Ascending aorta (tissue), 2 donors: ENCODE measurements at regions not wholly inside any gene's neighbourhood (a gene's known extent, or its start where the extent isn't known, plus 50 kb on each side); places are given as distances from the start of the nearest gene placed in this dataset.

Experiments
- DNase-seq, 2 donors: peaks; one replicate each; pipeline ENCODE4 v3.0.0-alpha.2; 2019; ENCODE audit warnings: low spot score in 2 of 2
- H3K27ac ChIP-seq, 2 donors: fragments of 200-600 bp; sonication (generic); one replicate each; pipeline ENCODE4 v1.5.1; 2016 to 2017; ENCODE audit warnings: mild to moderate bottlenecking in 1 of 2
- H3K27me3 ChIP-seq: fragments of 200-600 bp; sonication (generic); one replicate; pipeline ENCODE4 v1.5.1; 2017
- H3K36me3 ChIP-seq, 2 donors: fragments of 200-600 bp; sonication (generic); one replicate each; pipeline ENCODE4 v1.5.1; 2016
- H3K4me1 ChIP-seq, 2 donors: fragments of 200-600 bp; sonication (generic); one replicate each; pipeline ENCODE4 v1.5.1; 2016 to 2017; ENCODE audit warnings: mild to moderate bottlenecking in 1 of 2
- H3K4me3 ChIP-seq, 2 donors: fragments of 200-600 bp; sonication (generic); one replicate each; pipeline ENCODE4 v1.5.1; 2016 to 2017; ENCODE audit warnings: mild to moderate bottlenecking in 1 of 2
- H3K9me3 ChIP-seq, 2 donors: fragments of 200-600 bp; sonication (generic); one replicate each; pipeline ENCODE4 v1.5.1; 2016
- CTCF ChIP-seq, 3 experiments: fragments of 200-600 bp in 2 of 3; fragments of 450-650 bp in 1 of 3; sonication (generic) in 2 of 3; IDR thresholded peaks; one replicate each; pipeline ENCODE4 v1.5.1; 2016 to 2019; ENCODE audit warnings: antibody characterized with exemption in 3 of 3, mild to moderate bottlenecking in 1 of 3, moderate library complexity in 1 of 3
- intact Hi-C: fragments of 100-400 bp; cut with DNase I; formaldehyde crosslinking; loops from one replicate; pipeline ENCODE4 v1.15.1; 2023

- no peaks in the 10 kb centered on the region for H3K9me3 ChIP-seq
- no peaks in the 10 kb centered on the region for H3K4me1 ChIP-seq
- no peak overlapping the region for H3K27ac ChIP-seq
- H3K4me3 ChIP-seq = no peak overlapping the region
- TF ChIP-seq CTCF (IDR thresholded peaks at IDR 0.05) = no peak
- intact Hi-C loops = no loop called here
- H3K36me3 ChIP-seq = no peaks in the 10 kb centered on the region
- no peak for DNase-seq
- no peaks in the 10 kb centered on the region for H3K27me3 ChIP-seq
These were observed 132.6 kb upstream of the ARHGAP5 start for GRCh38 chr14:31944256-31945073.

- Histone ChIP-seq H3K27ac (no peak overlapping the region), H3K4me3 (no peak overlapping the region), H3K4me1 (no peaks in the 10 kb centered on the region), H3K9me3 (no peaks in the 10 kb centered on the region), H3K36me3 (no peaks in the 10 kb centered on the region), H3K27me3 (no peaks in the 10 kb centered on the region)
- no peak for TF ChIP-seq CTCF (IDR thresholded peaks at IDR 0.05)
- intact Hi-C loops = no loop called here
- no peak for DNase-seq
These were observed 132.0 kb upstream of the ARHGAP5 start for GRCh38 chr14:31945074-31945613.

GRCh38 chr14:31945701-31946100, 131.4 kb upstream of the ARHGAP5 start:
- H3K36me3 ChIP-seq = no peaks in the 10 kb centered on the region
- H3K4me1 ChIP-seq = no peaks in the 10 kb centered on the region
- H3K27ac ChIP-seq = no peak overlapping the region
- no peak for TF ChIP-seq CTCF (IDR thresholded peaks at IDR 0.05)
- intact Hi-C loops = no loop called here
- H3K9me3 ChIP-seq = no peaks in the 10 kb centered on the region
- DNase-seq = no peak
- H3K27me3 ChIP-seq = no peaks in the 10 kb centered on the region
- H3K4me3 ChIP-seq = no peak overlapping the region

- Histone ChIP-seq H3K36me3 (no peaks in the 10 kb centered on the region), H3K9me3 (no peaks in the 10 kb centered on the region), H3K4me3 (no peak overlapping the region), H3K4me1 (no peaks in the 10 kb centered on the region), H3K27me3 (no peaks in the 10 kb centered on the region), H3K27ac (no peak overlapping the region)
- TF ChIP-seq CTCF (IDR thresholded peaks at IDR 0.05) = no peak
- DNase-seq = no peak
- intact Hi-C loops = no loop called here
These were observed 130.0 kb upstream of the ARHGAP5 start for GRCh38 chr14:31947076-31947475.

- Histone ChIP-seq H3K27me3 (no peaks in the 10 kb centered on the region), H3K4me1 (no peaks in the 10 kb centered on the region)
- intact Hi-C loops = no loop called here
These were observed 129.2 kb upstream of the ARHGAP5 start for GRCh38 chr14:31947680-31948595.

More at GRCh38 chr14:31947680-31948595, 129.2 kb upstream of the ARHGAP5 start:
- no peak for DNase-seq
- Histone ChIP-seq H3K36me3 (no peaks in the 10 kb centered on the region), H3K9me3 (no peaks in the 10 kb centered on the region), H3K27ac (no peak overlapping the region), H3K4me3 (no peak overlapping the region)
- no peak for TF ChIP-seq CTCF (IDR thresholded peaks at IDR 0.05)
